ENCODE measurements at regions not wholly inside any gene's neighbourhood (a gene's known extent, or its start where the extent isn't known, plus 50 kb on each side); places are given as distances from the start of the nearest gene placed in this dataset.

DNA sequence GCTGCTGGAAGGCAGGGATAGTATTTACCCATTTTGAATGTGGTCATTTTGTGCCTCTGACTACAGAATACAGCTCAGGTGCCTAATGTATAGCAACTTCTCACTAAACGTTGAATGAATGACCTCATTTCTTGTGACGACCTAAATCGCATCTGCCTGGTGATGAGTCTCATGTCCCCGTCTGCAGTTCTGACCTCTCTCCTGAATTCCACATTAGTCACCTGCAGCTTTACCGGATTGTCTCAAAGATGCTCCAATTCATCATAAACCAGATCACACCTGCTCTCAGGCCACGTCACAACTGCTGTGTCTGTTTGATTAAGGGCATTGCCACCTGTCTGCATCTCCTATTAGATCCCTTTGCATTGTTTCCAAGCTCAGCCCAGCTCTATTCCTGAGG, 133.6 kb upstream of the MYT1L start:
- TF ChIP-seq, protein P1, sequence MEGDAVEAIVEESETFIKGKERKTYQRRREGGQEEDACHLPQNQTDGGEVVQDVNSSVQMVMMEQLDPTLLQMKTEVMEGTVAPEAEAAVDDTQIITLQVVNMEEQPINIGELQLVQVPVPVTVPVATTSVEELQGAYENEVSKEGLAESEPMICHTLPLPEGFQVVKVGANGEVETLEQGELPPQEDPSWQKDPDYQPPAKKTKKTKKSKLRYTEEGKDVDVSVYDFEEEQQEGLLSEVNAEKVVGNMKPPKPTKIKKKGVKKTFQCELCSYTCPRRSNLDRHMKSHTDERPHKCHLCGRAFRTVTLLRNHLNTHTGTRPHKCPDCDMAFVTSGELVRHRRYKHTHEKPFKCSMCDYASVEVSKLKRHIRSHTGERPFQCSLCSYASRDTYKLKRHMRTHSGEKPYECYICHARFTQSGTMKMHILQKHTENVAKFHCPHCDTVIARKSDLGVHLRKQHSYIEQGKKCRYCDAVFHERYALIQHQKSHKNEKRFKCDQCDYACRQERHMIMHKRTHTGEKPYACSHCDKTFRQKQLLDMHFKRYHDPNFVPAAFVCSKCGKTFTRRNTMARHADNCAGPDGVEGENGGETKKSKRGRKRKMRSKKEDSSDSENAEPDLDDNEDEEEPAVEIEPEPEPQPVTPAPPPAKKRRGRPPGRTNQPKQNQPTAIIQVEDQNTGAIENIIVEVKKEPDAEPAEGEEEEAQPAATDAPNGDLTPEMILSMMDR (conservative IDR thresholded peaks at IDR 0.05): no peak
- no peak for TF ChIP-seq EZH2 (IDR thresholded peaks at IDR 0.05; ENCODE audit: low read depth)
- H3F3A ChIP-seq (ENCODE audit: insufficient read depth, low read depth): no peaks in the 10 kb centered on the region
- intact Hi-C loops (cut with micrococcal nuclease; ENCODE audit: unreplicated experiment): no loop called here
- POLR2A ChIA-PET (ENCODE audit: unreplicated experiment): no interaction called here
- H3K79me2 ChIP-seq (ENCODE audit: low read depth): no peaks in the 10 kb centered on the region
- peaks cover 67% of the 10 kb centered on the region for H3K27me3 ChIP-seq (ENCODE audit: insufficient read depth, low read depth)
- no peak overlapping the region for H3K4me2 ChIP-seq
- no peaks in the 10 kb centered on the region for H3K36me3 ChIP-seq (ENCODE audit: low read depth)
- CTCF ChIA-PET: no interaction called here
- no peaks in the 10 kb centered on the region for H3K9me3 ChIP-seq (ENCODE audit: insufficient read depth, low read depth)
- no peak for DNase-seq
- no peak overlapping the region for H3K4me3 ChIP-seq
- H3K4me1 ChIP-seq (replicated peaks; ENCODE audit: insufficient read depth): no peaks in the 10 kb centered on the region
- no peak overlapping the region for H3K27ac ChIP-seq
- H3K9me2 ChIP-seq (ENCODE audit: insufficient read depth): no peaks in the 10 kb centered on the region
- no peak overlapping the region for H2AFZ ChIP-seq
- BruUV-seq (replicated peaks): no TSS peak
- H4K20me1 ChIP-seq (ENCODE audit: insufficient read depth): peaks cover 6% of the 10 kb centered on the region; the same call in 1 of the 2 replicates

- H3K79me2 ChIP-seq (ENCODE audit: low read depth): no peaks in the 10 kb centered on the region
- intact Hi-C loops (cut with micrococcal nuclease; ENCODE audit: unreplicated experiment): no loop called here
- no peak overlapping the region for H2AFZ ChIP-seq
- no peak for DNase-seq
- H3K4me3 ChIP-seq: no peak overlapping the region
- no TSS peak for BruUV-seq (replicated peaks)
- H3K9me3 ChIP-seq (ENCODE audit: insufficient read depth, low read depth): no peaks in the 10 kb centered on the region
- H4K20me1 ChIP-seq (ENCODE audit: insufficient read depth): peaks cover 6% of the 10 kb centered on the region; the same call in 1 of the 2 replicates
- CTCF ChIA-PET: no interaction called here
- no peak overlapping the region for H3K4me2 ChIP-seq
- TF ChIP-seq, protein P1 (conservative IDR thresholded peaks at IDR 0.05): no peak
- TF ChIP-seq EZH2 (IDR thresholded peaks at IDR 0.05; ENCODE audit: low read depth): no peak
- no peak overlapping the region for H3K27ac ChIP-seq
- no peaks in the 10 kb centered on the region for H3K9me2 ChIP-seq (ENCODE audit: insufficient read depth)
- no peaks in the 10 kb centered on the region for H3K36me3 ChIP-seq (ENCODE audit: low read depth)
- H3K4me1 ChIP-seq (replicated peaks; ENCODE audit: insufficient read depth): no peaks in the 10 kb centered on the region
- POLR2A ChIA-PET (ENCODE audit: unreplicated experiment): no interaction called here
- peaks cover 67% of the 10 kb centered on the region for H3K27me3 ChIP-seq (ENCODE audit: insufficient read depth, low read depth)
- H3F3A ChIP-seq (ENCODE audit: insufficient read depth, low read depth): no peaks in the 10 kb centered on the region
Observed at GRCh38 chr2:2464094-2464493, 133.0 kb upstream of the MYT1L start.

DNA sequence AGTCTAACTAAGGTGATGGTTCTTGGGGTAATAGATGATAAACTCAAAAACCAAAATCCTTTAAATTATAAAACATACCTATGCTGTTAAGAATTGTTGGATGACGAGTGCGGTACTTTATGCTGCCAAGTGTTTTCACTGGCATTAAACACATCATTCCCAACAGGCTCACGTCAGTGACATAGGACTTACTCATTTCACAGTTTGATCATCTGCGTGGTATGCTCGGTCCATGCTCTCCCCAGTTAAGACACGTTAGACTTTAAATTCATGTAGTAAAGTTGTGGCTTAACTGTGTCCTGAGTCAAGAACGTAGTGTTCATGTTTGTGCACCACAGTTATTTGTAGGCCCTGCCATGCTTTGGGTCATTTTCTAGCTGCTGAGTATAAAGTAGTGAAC, 125.6 kb upstream of the MYT1L start:
- Histone ChIP-seq H3K27ac (no peak overlapping the region), H3K9me2 (ENCODE audit: insufficient read depth) (no peaks in the 10 kb centered on the region), H3K79me2 (ENCODE audit: low read depth) (no peaks in the 10 kb centered on the region), H3F3A (ENCODE audit: insufficient read depth, low read depth) (no peaks in the 10 kb centered on the region), H3K36me3 (ENCODE audit: low read depth) (no peaks in the 10 kb centered on the region), H4K20me1 (ENCODE audit: insufficient read depth) (no peaks in the 10 kb centered on the region), H3K4me1 (replicated peaks; ENCODE audit: insufficient read depth) (no peaks in the 10 kb centered on the region), H3K4me2 (no peak overlapping the region), H3K9me3 (ENCODE audit: insufficient read depth, low read depth) (no peaks in the 10 kb centered on the region), H2AFZ (no peak overlapping the region), H3K4me3 (no peak overlapping the region), H3K27me3 (ENCODE audit: insufficient read depth, low read depth) (peaks cover 20% of the 10 kb centered on the region)
- POLR2A ChIA-PET (ENCODE audit: unreplicated experiment): no interaction called here
- DNase-seq: no peak
- CTCF ChIA-PET: no interaction called here
- intact Hi-C loops (cut with micrococcal nuclease; ENCODE audit: unreplicated experiment): no loop called here
- no TSS peak for BruUV-seq (replicated peaks)
- TF ChIP-seq EZH2 (IDR thresholded peaks at IDR 0.05; ENCODE audit: low read depth): no peak
- TF ChIP-seq, protein P1 (conservative IDR thresholded peaks at IDR 0.05): no peak

Measured in PC-9 (cell line).